GM21825 (cell line): ENCODE measurements at regions not wholly inside any gene's neighbourhood (a gene's known extent, or its start where the extent isn't known, plus 50 kb on each side); places are given as distances from the start of the nearest gene placed in this dataset.
"Not testable (repeated sequence)": the region's sequence is repeated elsewhere in the genome, so short reads cannot be mapped to it uniquely, and the experiment has no call there.

Source experiments
- ATAC-seq: cut with Tn5 transposase; IDR thresholded peaks from one replicate; pipeline ENCODE4 v1.9.1; 2021; ENCODE audit warnings: mild to moderate bottlenecking, moderate library complexity; ENCODE audit not compliant: unreplicated experiment

DNA sequence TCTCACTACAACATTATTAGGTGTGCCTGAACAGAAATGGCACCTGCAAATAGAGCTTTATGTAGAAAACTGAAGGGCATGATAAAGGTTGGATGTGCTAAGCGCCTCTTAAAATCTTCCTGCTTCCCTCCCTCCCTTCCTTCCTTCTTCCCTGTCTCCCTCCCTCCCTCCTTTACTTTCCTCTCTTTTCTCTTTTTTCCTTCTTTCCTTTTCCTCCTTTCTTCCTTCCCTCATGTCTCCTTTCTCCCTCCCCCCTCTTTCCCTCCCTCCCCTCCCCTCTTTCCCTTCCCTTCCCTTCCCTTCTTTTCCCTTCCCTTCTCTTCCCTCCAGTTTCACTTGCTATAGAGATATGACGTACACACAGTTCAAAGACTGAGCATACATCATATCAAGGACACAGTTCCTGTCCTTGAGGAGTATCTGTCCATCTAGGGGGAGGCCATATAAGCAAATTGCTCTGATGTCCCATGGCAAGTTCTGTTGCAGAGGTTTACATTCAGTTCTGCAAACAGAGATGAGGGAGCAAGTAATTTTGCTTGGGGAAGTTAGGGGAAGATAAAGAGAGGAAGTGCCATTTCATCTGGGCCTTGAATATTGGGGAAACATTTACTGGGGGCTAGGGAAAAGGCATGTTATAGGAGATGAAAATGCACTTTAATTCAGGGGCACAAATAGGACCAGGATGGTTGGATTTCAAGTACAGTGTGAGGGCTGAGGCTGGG is 79.0 kb upstream of the EEF1E1 start:
- no peak for ATAC-seq

DNA sequence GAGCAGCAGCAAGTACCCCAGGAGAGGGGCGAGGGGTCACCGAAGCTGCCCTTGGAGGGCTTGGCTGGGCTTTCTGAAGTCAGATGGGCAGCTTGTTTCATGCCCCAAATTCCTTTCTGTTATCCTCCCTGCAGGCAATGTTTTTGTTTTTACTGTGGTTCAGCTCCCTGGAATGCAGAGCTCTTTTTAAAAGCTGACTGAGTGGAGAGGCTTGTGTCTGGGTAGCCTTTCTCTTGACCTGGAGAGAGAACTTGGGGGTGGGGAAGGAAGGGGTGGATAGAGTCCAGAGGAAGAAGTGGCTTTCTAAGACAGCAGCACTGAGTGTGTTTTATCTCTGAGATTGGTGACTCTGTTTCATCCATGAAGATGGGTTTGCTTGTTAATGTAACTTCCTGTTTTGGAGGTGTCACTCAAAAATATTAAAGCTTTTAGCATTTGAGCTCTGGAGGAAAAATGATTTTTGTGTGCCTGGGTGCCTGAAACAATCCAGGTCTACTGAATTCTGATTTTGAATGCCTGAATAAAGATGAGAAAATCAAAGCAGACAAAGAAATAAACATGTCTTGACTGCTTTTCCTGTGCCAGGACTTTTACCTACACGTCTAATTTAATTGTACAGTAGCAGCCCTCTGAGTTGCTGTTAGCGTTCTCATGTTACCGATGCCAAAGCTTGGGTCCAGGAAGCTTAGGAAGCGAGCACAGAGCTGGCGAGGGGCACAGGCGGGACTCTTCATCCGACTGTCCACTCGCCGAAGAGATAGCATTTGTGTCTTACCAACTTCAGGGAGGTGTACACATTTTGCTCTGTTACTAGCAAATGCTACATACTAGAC is 78.2 kb upstream of the EEF1E1 start:
- ATAC-seq = no peak

DNA sequence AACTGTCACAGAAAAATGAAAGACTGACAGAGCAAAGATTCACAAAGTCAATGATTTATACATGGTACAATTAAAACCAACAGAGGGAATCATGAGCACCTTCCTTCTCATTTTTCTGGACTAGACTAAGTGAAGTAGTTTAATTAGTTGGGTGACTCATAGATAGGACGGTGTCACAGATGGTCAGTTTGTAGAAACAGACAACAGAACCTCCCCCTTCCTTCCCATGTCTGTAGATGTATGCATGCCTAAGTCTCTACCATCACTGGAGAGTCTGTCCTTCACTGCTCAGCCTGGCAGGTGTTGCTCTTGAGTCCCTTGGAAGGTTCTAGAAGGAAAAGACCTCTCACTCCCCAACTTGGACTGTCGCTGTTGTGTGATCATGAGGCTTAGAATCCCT is 75.4 kb upstream of the EEF1E1 start:
- no peak for ATAC-seq

DNA sequence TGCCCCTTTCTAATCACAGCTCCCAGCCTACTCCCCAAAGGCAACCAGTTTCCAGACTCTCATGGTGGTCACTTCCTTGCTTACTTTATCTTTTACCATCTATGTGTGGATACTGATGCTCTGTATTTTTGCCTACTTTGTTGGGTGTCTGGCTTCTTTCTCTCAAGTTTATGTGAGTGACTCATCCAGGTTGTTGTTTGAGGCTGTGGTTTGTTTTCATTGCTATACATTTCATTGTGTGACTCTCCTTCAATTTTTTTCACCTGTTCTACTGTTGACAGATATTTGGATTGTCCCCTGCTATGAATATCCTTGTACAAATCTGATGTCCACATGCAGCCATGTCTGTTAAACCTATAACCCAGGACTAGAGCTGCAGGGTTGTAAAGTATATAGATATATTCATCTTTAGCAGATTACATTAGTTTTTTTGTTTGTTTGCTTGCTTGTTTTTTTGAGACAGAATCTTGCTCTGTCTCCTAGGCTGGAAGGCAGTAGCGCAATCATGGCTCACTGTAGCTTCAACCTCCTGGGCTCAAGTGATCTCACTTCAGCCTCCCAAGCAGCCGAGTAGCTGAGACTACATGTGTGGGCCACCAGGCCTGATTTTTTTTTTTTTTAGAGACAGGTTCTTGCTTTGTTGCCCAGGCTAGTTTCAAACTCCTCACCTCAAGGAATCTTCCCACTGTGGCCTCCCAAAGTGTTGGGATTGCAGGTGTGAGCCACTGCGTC is 72.9 kb upstream of the EEF1E1 start:
- ATAC-seq = no peak

DNA sequence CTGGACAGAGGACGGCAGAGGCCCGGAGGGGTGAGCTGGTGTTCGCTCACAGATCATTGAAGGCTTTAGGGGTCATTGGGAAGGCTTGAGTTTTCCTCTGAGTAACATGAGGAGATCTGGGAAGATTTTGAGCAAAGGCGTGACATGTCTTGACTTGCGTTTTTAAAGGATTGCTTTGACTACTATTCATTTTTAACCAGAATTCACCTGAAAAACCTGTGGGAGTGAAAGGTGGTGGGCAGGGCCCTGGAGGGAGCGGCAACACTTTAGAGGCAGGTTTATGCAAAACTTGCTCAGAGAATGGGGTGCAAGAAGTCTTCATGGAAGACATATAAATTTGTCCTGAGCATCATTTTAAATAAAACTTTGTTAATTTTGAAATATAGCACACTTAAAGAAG is 72.2 kb upstream of the EEF1E1 start:
- no peak for ATAC-seq

DNA sequence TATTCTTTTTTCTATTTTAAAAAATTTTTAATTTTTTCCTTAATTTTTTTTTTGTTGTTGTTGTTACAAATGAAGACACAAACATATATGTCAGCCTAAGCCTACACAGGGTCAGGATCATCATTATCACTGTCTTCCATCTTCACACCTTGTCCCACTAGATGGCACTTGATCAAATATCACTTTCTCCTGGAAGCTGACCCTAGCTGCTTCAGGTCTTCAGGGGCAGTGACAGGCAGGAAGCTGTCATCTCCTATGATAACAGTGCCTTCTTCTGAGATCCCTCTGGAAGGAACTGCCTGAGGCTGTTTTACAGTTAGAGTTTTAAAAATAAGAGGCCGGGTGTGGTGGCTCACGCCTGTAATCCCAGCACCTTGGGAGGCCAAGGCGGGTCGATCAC is 70.2 kb upstream of the EEF1E1 start:
- no peak for ATAC-seq

DNA sequence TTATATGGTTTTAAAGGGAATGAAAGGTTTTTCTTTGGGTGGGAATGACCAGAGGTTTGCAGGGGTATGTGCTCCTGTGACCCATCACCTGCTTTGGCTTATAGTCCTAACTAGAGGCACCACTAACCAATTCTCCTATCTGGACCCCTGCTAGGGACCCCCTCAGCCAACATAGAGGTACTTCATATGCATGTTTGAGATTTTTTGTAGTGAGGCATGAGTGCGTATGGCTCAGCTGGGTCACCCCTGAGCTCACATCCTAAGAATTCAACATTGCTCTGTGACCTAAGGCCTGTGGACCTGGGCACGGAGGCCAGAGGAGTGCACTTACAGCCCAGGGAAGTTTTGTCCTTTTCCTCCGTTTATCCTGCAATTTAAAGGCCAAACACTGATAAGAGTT is 68.4 kb upstream of the EEF1E1 start:
- no peak for ATAC-seq

DNA sequence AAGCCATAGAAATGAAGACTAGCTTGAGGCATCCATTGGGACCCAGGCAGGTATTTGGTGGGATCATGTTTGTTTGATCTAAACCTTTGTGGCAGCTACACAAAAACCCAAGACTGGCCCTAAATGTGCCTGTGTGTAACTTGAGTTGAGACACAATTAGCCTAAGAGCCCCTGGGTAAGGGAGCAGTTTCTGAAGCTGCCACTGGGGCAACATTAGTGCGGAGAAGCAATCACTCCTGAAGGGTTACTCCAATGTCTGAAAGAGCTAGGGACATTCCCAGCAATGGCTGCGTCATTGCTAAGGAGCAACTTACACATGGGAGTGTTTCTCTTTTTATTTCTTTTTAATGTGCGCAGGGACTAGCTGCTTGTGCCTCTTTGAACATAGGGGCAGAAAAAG is 67.9 kb upstream of the EEF1E1 start:
- no peak for ATAC-seq

DNA sequence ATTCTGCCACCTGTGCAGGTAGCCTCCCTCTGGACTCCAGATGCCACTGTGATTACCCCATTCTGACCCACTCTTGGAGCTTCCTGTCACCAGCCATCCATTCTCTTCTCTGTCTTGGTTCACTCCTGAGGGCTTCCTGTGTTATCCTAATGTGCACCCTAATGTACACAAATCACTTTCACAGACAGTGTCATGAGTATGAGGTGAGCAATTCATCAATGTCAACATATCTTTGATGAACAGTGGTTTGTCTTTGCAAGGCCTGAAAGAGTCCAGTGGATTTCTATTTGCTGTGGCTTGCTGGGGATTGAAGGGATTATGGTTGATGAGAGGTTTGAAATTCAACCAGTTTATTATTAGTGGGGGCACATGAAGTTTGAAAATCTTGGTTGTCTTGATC is 63.8 kb upstream of the EEF1E1 start:
- ATAC-seq = no peak

DNA sequence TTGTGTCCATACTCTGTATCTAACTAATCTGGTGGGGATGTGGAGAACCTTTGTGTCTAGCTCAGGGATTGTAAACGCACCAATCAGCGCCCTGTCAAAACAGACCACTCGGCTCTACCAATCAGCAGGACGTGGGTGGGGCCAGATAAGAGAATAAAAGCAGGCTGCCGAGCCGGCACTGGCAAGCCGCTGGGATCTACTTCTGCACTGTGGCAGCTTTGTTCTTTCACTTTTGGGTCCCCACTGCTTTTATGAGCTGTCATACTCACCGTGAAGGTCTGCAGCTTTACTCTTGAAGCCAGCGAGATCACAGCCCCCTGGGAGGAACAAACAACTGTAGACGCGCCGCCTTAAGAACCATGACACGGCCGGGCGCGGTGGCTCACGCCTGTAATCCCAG is 62.7 kb upstream of the EEF1E1 start:
- ATAC-seq = not testable (repeated sequence)

DNA sequence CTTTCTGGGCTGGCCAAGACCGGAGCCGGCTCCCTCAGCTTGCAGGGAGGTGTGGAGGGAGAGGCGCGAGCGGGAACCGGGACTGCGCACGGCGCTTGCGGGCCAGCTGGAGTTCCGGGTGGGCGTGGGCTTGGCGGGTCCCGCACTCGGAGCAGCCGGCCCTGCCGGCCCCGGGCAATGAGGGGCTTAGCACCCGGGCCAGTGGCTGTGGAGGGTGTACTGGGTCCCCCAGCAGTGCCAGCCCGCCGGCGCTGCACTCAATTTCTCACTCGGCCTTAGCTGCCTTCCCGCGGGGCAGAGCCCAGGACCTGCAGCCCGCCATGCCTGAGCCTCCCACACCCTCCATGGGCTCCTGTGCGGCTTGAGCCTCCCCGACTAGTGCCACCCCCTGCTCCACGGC is 61.9 kb upstream of the EEF1E1 start:
- ATAC-seq = not testable (repeated sequence)

DNA sequence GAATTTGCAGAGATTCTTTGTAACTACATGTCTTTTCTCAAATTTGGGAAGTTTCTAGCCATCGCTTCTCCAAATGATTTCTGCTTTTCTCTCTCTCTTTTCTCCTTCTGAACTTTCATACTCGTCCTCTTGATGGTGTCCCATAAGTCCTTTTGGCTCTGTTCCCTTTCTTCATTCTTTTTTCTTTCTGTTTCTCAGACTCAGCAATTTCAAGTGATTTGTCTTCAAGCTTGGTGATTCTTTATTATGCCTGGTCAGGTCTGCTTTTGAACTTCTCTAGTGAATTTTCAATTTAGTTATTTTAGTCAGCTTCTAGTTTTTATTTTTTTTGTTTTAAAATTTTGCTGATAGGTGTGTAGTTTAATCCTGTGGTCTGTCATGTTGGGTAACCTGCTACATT is 57.6 kb upstream of the EEF1E1 start:
- ATAC-seq = no peak

DNA sequence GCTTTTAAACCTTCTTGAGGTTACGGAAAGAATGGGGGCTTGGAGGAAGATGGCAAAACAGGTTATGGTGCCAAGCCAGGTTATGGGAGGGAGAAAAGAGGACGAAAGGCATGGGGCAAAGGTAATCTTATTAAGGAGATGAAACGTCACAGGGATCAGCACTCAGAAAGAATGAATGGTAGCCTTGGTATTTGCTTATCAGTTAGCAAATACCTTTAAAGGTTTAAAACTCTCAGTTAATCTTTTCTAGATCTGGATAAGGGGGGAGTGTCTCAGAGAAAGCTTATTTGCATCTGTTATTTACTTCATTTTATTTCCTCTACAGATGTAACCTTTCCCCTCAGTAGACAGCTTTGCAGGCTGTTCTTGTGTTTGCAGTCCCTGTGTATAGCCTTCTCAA is 55.5 kb upstream of the EEF1E1 start:
- ATAC-seq = no peak

DNA sequence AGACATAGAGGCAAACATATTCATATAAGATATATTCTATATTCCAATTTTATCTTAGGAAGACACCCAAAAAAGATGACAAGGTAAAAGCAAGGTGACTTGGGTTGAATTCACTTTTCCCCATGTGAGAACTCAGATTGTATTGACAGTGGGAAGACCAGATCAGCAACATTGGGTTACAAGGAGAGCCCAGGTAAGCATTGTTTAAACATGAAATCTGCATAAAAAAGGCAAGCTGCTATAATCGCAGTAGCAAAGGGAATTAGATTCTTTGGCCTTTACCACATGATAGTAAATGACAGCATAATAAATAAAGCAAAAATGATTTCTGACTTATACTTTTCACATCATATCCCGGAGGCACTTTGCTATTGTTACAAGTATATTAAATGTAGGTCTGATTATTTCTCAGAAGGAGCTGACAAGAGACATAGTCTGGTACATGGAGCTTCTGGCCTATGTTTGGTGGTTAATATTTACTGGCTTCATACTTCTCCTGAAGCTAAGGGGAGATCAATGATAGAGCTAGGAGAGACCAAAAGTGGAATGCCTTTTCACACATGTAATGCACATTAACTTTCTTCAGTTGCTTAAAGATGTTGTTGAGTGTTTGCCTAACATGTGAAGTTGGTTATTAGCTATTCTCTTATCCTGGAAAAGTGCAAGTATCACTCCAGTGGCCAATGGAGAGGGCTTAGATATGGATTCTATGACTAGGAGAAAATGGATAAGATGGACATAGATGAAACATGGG is 53.1 kb upstream of the EEF1E1 start:
- ATAC-seq = no peak
